ENCODE measurements at regions not wholly inside any gene's neighbourhood (a gene's known extent, or its start where the extent isn't known, plus 50 kb on each side); places are given as distances from the start of the nearest gene placed in this dataset.
A peak's percentile ranks its signal among the peaks of the same experiment; 100 is the strongest.

- H3K36me3 ChIP-seq: no peaks in the 10 kb centered on the region
- H3K9me3 ChIP-seq: no peaks in the 10 kb centered on the region
- DNase-seq (no peak), ATAC-seq (peak in 1 of 4 donors; percentile 12)
- no peaks in the 10 kb centered on the region for H3K27me3 ChIP-seq
- H3K4me1 ChIP-seq: no peaks in the 10 kb centered on the region
- no peak overlapping the region for H3K4me3 ChIP-seq
- no peak overlapping the region for H3K27ac ChIP-seq
- TF ChIP-seq CTCF (IDR thresholded peaks at IDR 0.05): no peak
- TF ChIP-seq POLR2A (IDR thresholded peaks at IDR 0.05): no peak
- intact Hi-C loops (cut with DNase I): no loop called here
- 50% methylated on average over 1 of the region's 5 CpGs for WGBS (ENCODE audit: insufficient coverage, low coverage, low lambda C conversion rate, missing lambda C conversion rate)
Observed at GRCh38 chr2:129748250-129748649, 231.2 kb upstream of the RAB6C start.

GRCh38 chr2:129748653-129749052, 230.8 kb upstream of the RAB6C start:
- Histone ChIP-seq H3K27me3 (no peaks in the 10 kb centered on the region), H3K4me1 (no peaks in the 10 kb centered on the region), H3K27ac (no peak overlapping the region), H3K36me3 (no peaks in the 10 kb centered on the region), H3K9me3 (no peaks in the 10 kb centered on the region), H3K4me3 (no peak overlapping the region)
- ATAC-seq: peak in 1 of 4 donors; percentile 14
- DNase-seq: no peak
- intact Hi-C loops (cut with DNase I): no loop called here
- 24% methylated on average over 6 of the region's 6 CpGs for WGBS (ENCODE audit: insufficient coverage, low coverage, low lambda C conversion rate, missing lambda C conversion rate)
- no peak for TF ChIP-seq CTCF (IDR thresholded peaks at IDR 0.05)
- TF ChIP-seq POLR2A (IDR thresholded peaks at IDR 0.05): no peak

- TF ChIP-seq CTCF (IDR thresholded peaks at IDR 0.05) (no peak), POLR2A (IDR thresholded peaks at IDR 0.05) (no peak)
- Histone ChIP-seq H3K36me3 (no peaks in the 10 kb centered on the region), H3K4me3 (no peak overlapping the region), H3K9me3 (no peaks in the 10 kb centered on the region), H3K27me3 (no peaks in the 10 kb centered on the region), H3K4me1 (no peaks in the 10 kb centered on the region), H3K27ac (no peak overlapping the region)
- ATAC-seq: no peak
- 38% methylated on average over 1 of the region's 1 CpG for WGBS (ENCODE audit: insufficient coverage, low coverage, low lambda C conversion rate, missing lambda C conversion rate)
- intact Hi-C loops (cut with DNase I): no loop called here
- no peak for DNase-seq
Observed at GRCh38 chr2:129751409-129751808, 228.1 kb upstream of the RAB6C start.

GRCh38 chr2:129752176-129752575, 227.3 kb upstream of the RAB6C start:
- TF ChIP-seq POLR2A (IDR thresholded peaks at IDR 0.05) (no peak), CTCF (IDR thresholded peaks at IDR 0.05) (no peak)

GRCh38 chr2:129752686-129753085, 226.8 kb upstream of the RAB6C start:
- TF ChIP-seq CTCF (IDR thresholded peaks at IDR 0.05) (no peak), POLR2A (IDR thresholded peaks at IDR 0.05) (no peak)
- Histone ChIP-seq H3K27ac (no peak overlapping the region), H3K36me3 (no peaks in the 10 kb centered on the region), H3K4me3 (no peak overlapping the region), H3K4me1 (no peaks in the 10 kb centered on the region), H3K27me3 (no peaks in the 10 kb centered on the region), H3K9me3 (no peaks in the 10 kb centered on the region)
- DNase-seq: no peak
- ATAC-seq: no peak
- 76% methylated on average over 6 of the region's 10 CpGs for WGBS (ENCODE audit: insufficient coverage, low coverage, low lambda C conversion rate, missing lambda C conversion rate)
- intact Hi-C loops (cut with DNase I): no loop called here

More at GRCh38 chr2:129752176-129752575, 227.3 kb upstream of the RAB6C start:
- Histone ChIP-seq H3K36me3 (no peaks in the 10 kb centered on the region), H3K4me3 (no peak overlapping the region), H3K9me3 (no peaks in the 10 kb centered on the region), H3K4me1 (no peaks in the 10 kb centered on the region), H3K27me3 (no peaks in the 10 kb centered on the region), H3K27ac (no peak overlapping the region)
- DNase-seq (no peak), ATAC-seq (no peak)
- intact Hi-C loops (cut with DNase I): no loop called here
- 72% methylated on average over 3 of the region's 3 CpGs for WGBS (ENCODE audit: insufficient coverage, low coverage, low lambda C conversion rate, missing lambda C conversion rate)

Measured in right lobe of liver (tissue), 6 donors.